ENCODE measurements at regions not wholly inside any gene's neighbourhood (a gene's known extent, or its start where the extent isn't known, plus 50 kb on each side); places are given as distances from the start of the nearest gene placed in this dataset.

DNA sequence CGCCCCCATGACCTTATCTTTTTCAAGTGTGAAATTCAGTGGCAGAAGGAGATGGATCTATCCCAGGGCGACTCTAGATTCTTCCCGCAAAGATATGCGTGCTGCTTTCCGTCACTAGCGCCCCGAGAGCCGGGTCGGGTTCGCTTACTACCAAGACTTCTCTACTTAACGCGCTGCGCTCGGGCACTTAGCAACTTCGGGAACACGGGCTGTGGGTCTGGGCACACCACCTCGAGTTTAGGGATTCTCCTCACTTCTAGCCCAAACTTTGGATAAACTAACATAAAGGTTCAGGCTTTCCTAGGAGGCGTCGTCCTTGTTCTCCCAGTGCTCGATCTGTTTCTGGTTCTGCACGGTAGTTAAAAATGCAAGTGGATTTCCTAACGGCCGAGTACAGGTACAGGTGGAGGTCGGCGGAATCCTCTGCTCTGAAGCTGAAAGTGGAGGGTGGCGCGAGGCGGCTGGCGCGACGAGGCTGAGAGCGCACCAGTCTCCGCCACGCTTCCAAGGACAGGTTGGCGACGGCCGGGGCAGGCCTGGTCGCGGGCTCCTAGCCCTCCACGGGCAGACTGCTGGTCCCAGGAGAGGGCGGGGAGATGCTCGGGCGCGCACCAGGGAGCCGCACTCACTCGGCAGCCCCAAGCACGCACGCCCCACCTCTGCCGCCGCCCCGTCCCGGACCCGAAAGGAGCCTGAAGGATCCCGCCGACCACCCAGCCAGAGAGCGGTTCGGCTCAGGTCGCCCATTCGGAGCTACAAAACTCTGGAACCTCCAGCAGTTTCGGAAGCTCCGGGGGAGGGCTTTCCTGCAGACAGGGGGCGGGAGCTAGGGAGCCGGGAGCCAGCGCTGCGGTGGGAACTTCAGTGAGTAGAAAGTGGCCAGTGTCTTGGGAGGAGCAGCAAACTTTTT, 100.8 kb upstream of the TENM3 start:
- TF ChIP-seq, protein P1, sequence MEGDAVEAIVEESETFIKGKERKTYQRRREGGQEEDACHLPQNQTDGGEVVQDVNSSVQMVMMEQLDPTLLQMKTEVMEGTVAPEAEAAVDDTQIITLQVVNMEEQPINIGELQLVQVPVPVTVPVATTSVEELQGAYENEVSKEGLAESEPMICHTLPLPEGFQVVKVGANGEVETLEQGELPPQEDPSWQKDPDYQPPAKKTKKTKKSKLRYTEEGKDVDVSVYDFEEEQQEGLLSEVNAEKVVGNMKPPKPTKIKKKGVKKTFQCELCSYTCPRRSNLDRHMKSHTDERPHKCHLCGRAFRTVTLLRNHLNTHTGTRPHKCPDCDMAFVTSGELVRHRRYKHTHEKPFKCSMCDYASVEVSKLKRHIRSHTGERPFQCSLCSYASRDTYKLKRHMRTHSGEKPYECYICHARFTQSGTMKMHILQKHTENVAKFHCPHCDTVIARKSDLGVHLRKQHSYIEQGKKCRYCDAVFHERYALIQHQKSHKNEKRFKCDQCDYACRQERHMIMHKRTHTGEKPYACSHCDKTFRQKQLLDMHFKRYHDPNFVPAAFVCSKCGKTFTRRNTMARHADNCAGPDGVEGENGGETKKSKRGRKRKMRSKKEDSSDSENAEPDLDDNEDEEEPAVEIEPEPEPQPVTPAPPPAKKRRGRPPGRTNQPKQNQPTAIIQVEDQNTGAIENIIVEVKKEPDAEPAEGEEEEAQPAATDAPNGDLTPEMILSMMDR (IDR thresholded peaks at IDR 0.05; ENCODE audit: low read depth, low read length), result peak; percentile 14
- H3K4me3 ChIP-seq (ENCODE audit: low read depth, low read length), result peak overlapping the region; percentile 80
- in situ Hi-C loops (cut with HindIII; ENCODE audit: low sequenced_read_pairs), result no loop called here
- DNase-seq (ENCODE audit: low read depth, low spot score), result peak; percentile 65

DNA sequence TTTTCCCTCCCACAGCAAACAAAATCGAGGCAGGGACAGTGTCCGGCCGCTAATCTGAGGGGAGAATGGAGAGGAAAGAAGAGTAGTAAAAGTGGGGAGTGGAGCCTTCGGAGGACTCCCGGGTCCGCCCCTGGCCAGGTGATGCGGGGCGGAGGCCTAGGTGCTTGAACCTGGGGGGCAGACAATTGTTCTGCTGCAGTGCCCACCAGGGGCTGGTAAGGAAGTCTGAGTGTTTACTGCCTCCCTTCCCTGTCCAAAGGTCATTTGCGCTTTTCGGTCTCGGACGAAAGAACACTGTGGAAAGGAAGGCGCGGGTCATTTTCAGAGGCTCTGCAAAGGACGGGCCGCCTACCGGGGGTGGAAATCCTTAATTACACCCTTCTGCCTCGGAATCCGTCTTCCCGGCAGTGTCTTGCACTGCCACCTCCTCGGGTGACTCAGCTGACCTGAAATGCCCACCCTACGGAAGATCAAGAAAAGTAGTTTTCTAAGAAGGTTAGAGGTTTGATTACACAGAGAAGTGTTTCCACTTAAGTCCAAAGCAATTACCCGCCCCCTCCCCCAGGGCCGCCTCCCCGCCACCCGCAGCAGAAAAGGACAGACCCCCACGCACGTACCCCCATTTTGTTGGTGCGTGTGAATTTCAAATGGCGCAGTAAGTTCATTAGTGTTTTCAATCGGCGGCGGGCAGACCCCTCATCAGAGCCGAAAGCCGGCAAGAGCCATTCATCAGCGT, 99.9 kb upstream of the TENM3 start:
- in situ Hi-C loops (cut with HindIII; ENCODE audit: low sequenced_read_pairs), result no loop called here
- peak; percentile 28 for DNase-seq (ENCODE audit: low read depth, low spot score)
- TF ChIP-seq, protein P1 (IDR thresholded peaks at IDR 0.05; ENCODE audit: low read depth, low read length), result peak; percentile 12
- peak overlapping the region; percentile 80 for H3K4me3 ChIP-seq (ENCODE audit: low read depth, low read length)

DNA sequence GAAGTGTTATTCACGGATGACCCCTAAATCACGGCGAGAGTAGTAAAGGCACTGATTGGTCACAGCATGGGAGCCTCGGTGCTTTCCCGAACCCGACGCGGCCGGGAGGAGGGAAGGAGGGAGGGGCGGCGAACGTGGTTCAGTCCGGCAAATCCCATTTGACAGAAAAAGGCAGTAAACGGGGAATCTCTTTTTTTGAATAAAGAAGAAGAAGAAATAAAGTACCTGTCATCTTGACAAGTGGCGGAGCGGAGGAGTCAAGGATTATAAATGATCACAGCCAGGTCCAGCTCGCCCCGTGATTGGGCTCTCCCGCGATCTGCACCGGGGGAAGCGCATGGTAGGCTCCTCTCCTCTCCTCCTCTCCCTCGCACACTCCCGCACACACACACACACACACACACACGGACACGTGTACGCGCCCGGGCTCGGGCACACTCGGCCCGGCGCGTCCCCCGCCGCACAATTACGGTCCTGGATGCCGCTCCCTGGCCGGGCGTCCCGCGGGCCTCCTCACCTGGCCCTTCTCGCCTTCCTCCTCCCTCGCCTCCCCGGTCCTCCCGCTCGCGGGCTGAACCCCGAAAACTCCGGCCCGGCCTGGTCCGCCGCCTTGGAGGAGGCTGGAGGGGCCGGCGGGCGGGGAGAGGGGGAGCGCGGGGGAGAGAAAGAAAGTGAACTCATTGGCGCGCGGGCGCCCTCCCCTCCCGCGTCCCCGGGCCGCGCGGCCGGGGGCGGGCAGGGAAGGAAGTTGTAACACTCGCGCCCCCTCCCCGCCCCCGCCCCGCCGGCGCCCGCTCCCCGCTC, 99.2 kb upstream of the TENM3 start:
- in situ Hi-C loops (cut with HindIII; ENCODE audit: low sequenced_read_pairs), result no loop called here
- peak; percentile 84 for DNase-seq (ENCODE audit: low read depth, low spot score)
- TF ChIP-seq, protein P1 (IDR thresholded peaks at IDR 0.05; ENCODE audit: low read depth, low read length), result no peak
- H3K4me3 ChIP-seq (ENCODE audit: low read depth, low read length), result peak overlapping the region; percentile 80

DNA sequence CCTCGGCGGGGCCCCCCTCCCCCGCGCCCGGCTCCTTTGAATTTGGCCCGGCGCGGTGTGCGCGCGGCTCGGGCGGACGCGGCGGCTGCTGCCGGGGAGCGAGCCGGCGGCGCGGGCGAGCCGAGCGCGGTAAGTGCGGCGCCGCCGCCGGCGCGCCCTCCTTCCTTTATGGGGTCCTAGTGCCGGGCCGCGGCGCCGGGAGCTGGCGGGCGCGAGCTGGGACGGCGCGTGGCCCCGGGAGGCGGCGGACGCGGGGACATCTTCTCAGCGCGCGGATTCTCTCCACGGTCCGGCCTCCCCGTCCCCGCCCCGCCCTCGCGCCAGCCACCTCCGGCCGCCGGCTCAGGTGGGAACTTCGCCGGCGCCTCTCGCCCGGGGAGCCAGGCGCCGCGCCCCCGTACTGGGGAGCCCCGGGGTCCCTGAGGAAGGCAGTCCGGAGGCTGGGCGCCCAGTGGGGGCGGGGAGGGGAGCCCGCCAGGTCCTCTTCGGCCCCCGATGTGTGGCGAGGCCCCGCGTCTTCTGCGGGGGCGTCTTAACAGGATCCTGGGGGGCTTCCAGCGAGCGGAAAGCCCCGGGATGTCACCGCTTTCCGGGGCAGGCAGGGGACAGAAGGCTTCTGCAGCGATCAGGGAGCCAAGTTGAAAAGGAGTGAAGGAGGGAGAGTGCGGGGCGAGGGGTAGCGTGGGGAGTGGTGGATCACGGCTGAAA, 98.4 kb upstream of the TENM3 start:
- H3K4me3 ChIP-seq (ENCODE audit: low read depth, low read length), result peak overlapping the region; percentile 80
- TF ChIP-seq, protein P1 (IDR thresholded peaks at IDR 0.05; ENCODE audit: low read depth, low read length), result no peak
- peak; percentile 6 for DNase-seq (ENCODE audit: low read depth, low spot score)
- in situ Hi-C loops (cut with HindIII; ENCODE audit: low sequenced_read_pairs), result no loop called here

DNA sequence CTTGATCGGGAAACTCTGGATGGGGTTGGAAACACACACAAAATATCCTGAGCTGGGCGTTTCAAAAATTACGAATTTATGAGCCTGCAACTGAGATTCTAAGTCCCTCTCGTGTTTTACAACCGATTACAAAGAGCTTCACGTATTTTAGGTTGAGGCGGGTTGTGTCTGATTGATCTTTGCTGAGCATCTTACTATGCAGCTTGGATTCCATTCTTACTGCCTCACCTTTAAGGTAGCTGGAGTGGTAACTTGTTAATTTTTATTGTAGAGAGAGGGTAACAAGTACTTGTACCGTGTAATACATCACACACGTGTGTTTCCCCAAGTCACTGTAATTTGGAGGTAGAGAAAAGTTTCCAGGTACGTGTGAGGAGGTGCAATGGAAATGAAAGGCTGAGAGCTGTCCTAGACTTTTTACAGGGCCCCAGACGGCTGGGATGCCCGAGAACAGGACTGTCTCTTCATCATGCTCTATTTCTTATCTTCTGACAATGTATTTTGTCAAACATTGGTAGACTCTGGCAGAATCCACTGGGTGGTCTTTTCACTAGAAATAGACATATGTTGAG, 97.8 kb upstream of the TENM3 start:
- TF ChIP-seq, protein P1 (IDR thresholded peaks at IDR 0.05; ENCODE audit: low read depth, low read length), result no peak
- H3K4me3 ChIP-seq (ENCODE audit: low read depth, low read length), result peak overlapping the region; percentile 80
- in situ Hi-C loops (cut with HindIII; ENCODE audit: low sequenced_read_pairs), result no loop called here
- DNase-seq (ENCODE audit: low read depth, low spot score), result peak; percentile 18

All from astrocyte of the spinal cord (primary cell).